ENCODE measurements at regions not wholly inside any gene's neighbourhood (a gene's known extent, or its start where the extent isn't known, plus 50 kb on each side); places are given as distances from the start of the nearest gene placed in this dataset.

DNA sequence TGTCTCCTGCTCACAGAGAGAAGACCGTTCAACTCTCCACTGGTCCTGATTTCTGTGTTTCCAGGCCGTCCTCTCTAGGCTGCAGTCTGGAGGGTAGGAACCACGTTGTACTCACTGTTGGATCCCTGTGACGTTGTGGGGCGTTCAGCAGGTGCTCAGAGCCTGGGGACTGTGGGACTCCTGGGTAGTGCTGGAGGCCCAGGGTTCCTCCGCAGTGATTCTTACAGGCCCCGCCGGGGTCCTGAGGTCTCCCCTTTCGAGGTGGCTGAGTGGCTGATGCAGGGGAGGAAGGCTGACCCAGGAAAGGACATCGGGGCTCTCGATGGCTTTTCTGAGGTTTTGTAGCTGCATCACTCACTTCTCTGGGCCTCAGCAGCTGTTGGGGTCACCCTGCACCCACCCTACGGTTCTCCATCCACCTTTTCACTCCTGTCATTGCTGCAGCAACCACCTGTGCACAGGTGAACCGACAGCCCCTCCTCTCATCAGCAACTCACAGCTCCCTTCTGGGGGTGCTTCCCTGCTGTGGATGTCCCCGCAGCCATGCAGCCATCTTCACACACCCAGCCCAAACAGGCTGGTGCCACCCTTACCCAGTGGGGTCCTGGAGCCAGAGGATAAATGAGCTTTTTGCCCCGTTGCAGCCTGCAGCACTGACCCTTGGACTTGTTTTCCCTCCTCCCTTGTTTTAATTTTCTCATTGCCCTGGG, 169.6 kb upstream of the HDAC4 start:
- H3K36me3 ChIP-seq = no peaks in the 10 kb centered on the region
- no peaks in the 10 kb centered on the region for H3K27me3 ChIP-seq
- no peaks in the 10 kb centered on the region for H3K9me3 ChIP-seq
- TF ChIP-seq POLR2A (IDR thresholded peaks at IDR 0.05) = no peak
- TF ChIP-seq EP300 (IDR thresholded peaks at IDR 0.05) = no peak
- TF ChIP-seq CTCF (IDR thresholded peaks at IDR 0.05) = no peak
- H3K4me3 ChIP-seq = no peak overlapping the region
- H3K27ac ChIP-seq = no peak overlapping the region
- no peak for DNase-seq (ENCODE audit: low spot score in 2 of 2)
- peaks cover 0 to 9% (median 0%) of the 10 kb centered on the region in 4 donors for H3K4me1 ChIP-seq
- WGBS, 2 donors = 80 to 90% methylated on average over 10 to 15 of the region's 15 CpGs

DNA sequence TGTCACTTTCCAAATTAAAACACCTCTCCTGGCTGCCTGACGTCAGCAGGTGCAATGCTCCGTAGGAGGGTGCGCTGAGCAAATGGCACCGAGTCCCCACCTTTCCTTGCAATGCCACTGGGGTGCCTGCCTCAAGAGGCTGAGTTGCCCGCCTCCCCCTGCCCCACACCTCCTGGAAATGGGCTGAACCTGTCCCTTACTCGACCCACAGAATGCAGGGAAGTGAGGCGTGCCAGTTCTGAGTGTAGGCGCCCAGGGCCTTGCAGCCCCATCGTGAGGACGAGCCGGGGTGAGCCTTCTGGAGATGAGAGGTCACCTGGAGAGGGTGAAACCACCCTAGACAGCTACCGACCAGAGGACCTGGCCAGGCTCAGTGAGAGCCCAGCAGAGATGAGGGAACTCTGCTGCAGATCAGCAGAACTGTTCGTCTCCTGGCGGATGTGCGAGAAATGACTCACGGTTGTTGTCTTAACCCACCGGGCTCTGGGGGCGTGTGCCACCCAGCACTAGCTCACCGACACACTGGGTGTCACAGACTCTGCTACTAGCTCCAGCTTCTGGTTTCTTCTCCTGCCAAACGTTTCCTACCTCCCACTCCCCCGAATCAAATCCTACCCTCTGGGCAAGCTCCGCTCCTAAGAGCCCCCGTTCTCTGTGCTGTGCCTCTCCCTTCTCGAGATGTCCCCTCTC, 168.7 kb upstream of the HDAC4 start:
- DNase-seq (ENCODE audit: low spot score in 2 of 2) = no peak
- Histone ChIP-seq H3K4me1 (peaks cover 0 to 5% (median 0%) of the 10 kb centered on the region in 4 donors), H3K27ac (no peak overlapping the region), H3K36me3 (no peaks in the 10 kb centered on the region), H3K4me3 (no peak overlapping the region), H3K27me3 (no peaks in the 10 kb centered on the region), H3K9me3 (no peaks in the 10 kb centered on the region)
- 81 to 82% methylated on average over 17 to 23 of the region's 24 CpGs for WGBS, 2 donors
- TF ChIP-seq CTCF (IDR thresholded peaks at IDR 0.05) (no peak), EP300 (IDR thresholded peaks at IDR 0.05) (no peak), POLR2A (IDR thresholded peaks at IDR 0.05) (no peak)

DNA sequence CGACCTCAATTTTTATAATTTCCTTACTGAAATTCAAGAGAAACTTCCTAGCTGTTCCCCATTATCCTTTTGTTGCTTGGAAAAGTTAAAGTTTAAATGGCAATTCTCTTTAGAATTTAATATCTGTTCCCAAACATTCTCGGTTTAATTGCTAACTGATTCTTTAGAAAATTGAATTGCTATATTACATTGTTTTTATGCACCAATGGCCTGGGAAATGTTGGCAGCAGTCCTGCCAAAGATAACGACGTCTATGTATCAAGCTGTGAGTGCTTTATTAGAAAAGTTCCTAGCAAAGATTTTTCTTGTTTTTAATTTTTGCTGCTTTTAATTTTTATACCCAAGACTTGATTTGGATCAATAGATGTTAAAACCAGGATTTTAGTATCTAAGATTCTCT, 167.8 kb upstream of the HDAC4 start:
- DNase-seq (ENCODE audit: low spot score in 2 of 2) = no peak
- no peak overlapping the region for H3K4me3 ChIP-seq
- WGBS, 2 donors = 25 to 26% methylated on average over 4 of the region's 4 CpGs

GRCh38 chr2:239567786-239568185, 167.0 kb upstream of the HDAC4 start:
- Histone ChIP-seq H3K4me3 (no peak overlapping the region), H3K27ac (no peak overlapping the region), H3K4me1 (no peaks in the 10 kb centered on the region), H3K9me3 (no peaks in the 10 kb centered on the region), H3K27me3 (no peaks in the 10 kb centered on the region), H3K36me3 (no peaks in the 10 kb centered on the region)
- DNase-seq (ENCODE audit: low spot score in 2 of 2) = no peak
- TF ChIP-seq EP300 (IDR thresholded peaks at IDR 0.05) = no peak
- TF ChIP-seq POLR2A (IDR thresholded peaks at IDR 0.05) = no peak
- no peak for TF ChIP-seq CTCF (IDR thresholded peaks at IDR 0.05)
- WGBS, 2 donors = 82 to 83% methylated on average over 13 of the region's 13 CpGs

More for the DNA sequence above, 167.8 kb upstream of the HDAC4 start:
- no peaks in the 10 kb centered on the region for H3K36me3 ChIP-seq
- H3K9me3 ChIP-seq = no peaks in the 10 kb centered on the region
- no peak for TF ChIP-seq EP300 (IDR thresholded peaks at IDR 0.05)
- no peak for TF ChIP-seq CTCF (IDR thresholded peaks at IDR 0.05)
- TF ChIP-seq POLR2A (IDR thresholded peaks at IDR 0.05) = no peak
- no peak overlapping the region for H3K27ac ChIP-seq
- H3K27me3 ChIP-seq = no peaks in the 10 kb centered on the region
- no peaks in the 10 kb centered on the region for H3K4me1 ChIP-seq

- 65 to 70% methylated on average over 10 of the region's 10 CpGs for WGBS, 2 donors
- TF ChIP-seq POLR2A (IDR thresholded peaks at IDR 0.05) = no peak
- no peak for TF ChIP-seq EP300 (IDR thresholded peaks at IDR 0.05)
- TF ChIP-seq CTCF (IDR thresholded peaks at IDR 0.05) = no peak
Measured at GRCh38 chr2:239566995-239567568, 166.3 kb upstream of the HDAC4 start.

More at GRCh38 chr2:239566995-239567568, 166.3 kb upstream of the HDAC4 start:
- H3K9me3 ChIP-seq = no peaks in the 10 kb centered on the region
- H3K27ac ChIP-seq = no peak overlapping the region
- no peaks in the 10 kb centered on the region for H3K36me3 ChIP-seq
- H3K27me3 ChIP-seq = no peaks in the 10 kb centered on the region
- H3K4me1 ChIP-seq = no peaks in the 10 kb centered on the region
- H3K4me3 ChIP-seq = no peak overlapping the region
- no peak for DNase-seq (ENCODE audit: low spot score in 2 of 2)

All from tibial nerve (tissue), 4 donors.